ENCODE measurements at regions not wholly inside any gene's neighbourhood (a gene's known extent, or its start where the extent isn't known, plus 50 kb on each side); places are given as distances from the start of the nearest gene placed in this dataset.

DNA sequence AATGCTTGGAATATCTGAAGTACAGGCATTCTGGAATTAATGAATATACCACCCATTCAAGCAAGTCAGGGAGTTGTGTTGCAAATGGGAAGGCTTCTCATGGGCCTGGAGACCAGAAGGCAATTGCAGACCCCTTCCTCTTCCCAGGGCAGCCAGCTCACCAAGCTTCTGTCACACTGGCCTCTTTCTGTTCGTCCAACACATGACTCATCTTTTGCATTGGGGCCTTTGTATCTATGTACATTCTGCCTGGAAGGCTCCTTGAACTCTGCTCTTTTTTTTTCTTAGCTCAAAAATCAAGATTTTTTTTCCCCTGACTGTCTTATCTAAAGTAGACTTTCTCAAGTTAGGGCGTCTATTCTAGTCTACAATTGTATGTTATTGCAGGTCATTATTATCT lies 132.9 kb upstream of the MYLIP start:
- Histone ChIP-seq H3K4me2 (no peak overlapping the region), H4K20me1 (replicated peaks; ENCODE audit: insufficient read depth) (no peaks in the 10 kb centered on the region), H3K4me1 (ENCODE audit: insufficient read depth) (peaks cover 14% of the 10 kb centered on the region; the same call in 1 of the 2 replicates), H2AFZ (peak overlapping the region; percentile 76; the same call in 1 of the 2 replicates), H3K27me3 (ENCODE audit: insufficient read depth) (no peaks in the 10 kb centered on the region), H3K4me3 (no peak overlapping the region), H3F3A (replicated peaks; ENCODE audit: low read depth) (no peaks in the 10 kb centered on the region), H3K27ac (ENCODE audit: low read depth) (no peak overlapping the region), H3K36me3 (ENCODE audit: insufficient read depth) (no peaks in the 10 kb centered on the region), H3K9me2 (ENCODE audit: insufficient read depth) (no peaks in the 10 kb centered on the region), H3K79me2 (replicated peaks; ENCODE audit: insufficient read depth) (no peaks in the 10 kb centered on the region)
- Mint-ChIP-seq H3K36me3 (ENCODE audit: low read depth) (no peaks in the 10 kb centered on the region), H3K27me3 (ENCODE audit: insufficient read depth, low read depth, poor library complexity) (peaks cover 1% of the 10 kb centered on the region), H3K4me3 (no peak overlapping the region), H3K27ac (no peak overlapping the region), H3K4me1 (peaks cover 27% of the 10 kb centered on the region), H3K9me3 (no peaks in the 10 kb centered on the region)
- ATAC-seq (no peak), DNase-seq (ENCODE audit: low spot score) (no peak)
- TF ChIP-seq CREB1 (CRISPR knock-in tag; IDR thresholded peaks at IDR 0.05; ENCODE audit: low read depth), result no peak
- TF ChIP-seq, protein P1, sequence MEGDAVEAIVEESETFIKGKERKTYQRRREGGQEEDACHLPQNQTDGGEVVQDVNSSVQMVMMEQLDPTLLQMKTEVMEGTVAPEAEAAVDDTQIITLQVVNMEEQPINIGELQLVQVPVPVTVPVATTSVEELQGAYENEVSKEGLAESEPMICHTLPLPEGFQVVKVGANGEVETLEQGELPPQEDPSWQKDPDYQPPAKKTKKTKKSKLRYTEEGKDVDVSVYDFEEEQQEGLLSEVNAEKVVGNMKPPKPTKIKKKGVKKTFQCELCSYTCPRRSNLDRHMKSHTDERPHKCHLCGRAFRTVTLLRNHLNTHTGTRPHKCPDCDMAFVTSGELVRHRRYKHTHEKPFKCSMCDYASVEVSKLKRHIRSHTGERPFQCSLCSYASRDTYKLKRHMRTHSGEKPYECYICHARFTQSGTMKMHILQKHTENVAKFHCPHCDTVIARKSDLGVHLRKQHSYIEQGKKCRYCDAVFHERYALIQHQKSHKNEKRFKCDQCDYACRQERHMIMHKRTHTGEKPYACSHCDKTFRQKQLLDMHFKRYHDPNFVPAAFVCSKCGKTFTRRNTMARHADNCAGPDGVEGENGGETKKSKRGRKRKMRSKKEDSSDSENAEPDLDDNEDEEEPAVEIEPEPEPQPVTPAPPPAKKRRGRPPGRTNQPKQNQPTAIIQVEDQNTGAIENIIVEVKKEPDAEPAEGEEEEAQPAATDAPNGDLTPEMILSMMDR (conservative IDR thresholded peaks at IDR 0.05; ENCODE audit: low read depth in 2 of 2), result no peak
- peak; percentile 42 for TF ChIP-seq ZNF331 (CRISPR knock-in tag; IDR thresholded peaks at IDR 0.05; ENCODE audit: low read depth)

DNA sequence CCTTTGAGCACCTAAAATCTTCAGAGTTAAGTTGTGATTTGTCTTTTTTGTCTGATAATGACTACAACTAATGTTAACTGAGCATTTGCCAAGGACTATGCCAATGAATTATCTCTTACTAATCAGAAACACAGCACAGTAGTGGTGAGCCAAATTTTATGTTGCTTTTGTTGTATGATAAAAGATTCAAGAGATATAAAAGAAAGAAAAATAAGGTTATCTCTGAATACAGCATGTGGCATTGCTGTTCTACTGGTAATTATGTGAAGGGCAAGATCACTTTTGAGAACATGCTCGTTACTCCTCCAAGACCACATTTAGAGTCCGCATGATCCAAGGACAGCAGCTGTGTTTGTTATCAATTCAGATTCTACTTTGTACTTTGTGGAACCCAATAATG lies 133.4 kb upstream of the MYLIP start:
- H3K4me1 ChIP-seq (ENCODE audit: insufficient read depth), result peaks cover 14% of the 10 kb centered on the region; the same call in 1 of the 2 replicates
- Mint-ChIP-seq H3K36me3 (ENCODE audit: low read depth) (no peaks in the 10 kb centered on the region), H3K27me3 (ENCODE audit: insufficient read depth, low read depth, poor library complexity) (peaks cover 1% of the 10 kb centered on the region), H3K4me1 (peaks cover 27% of the 10 kb centered on the region), H3K9me3 (no peaks in the 10 kb centered on the region), H3K4me3 (no peak overlapping the region), H3K27ac (no peak overlapping the region)
- no peaks in the 10 kb centered on the region for H3K27me3 ChIP-seq (ENCODE audit: insufficient read depth)
- no peak overlapping the region for H3K27ac ChIP-seq (ENCODE audit: low read depth)
- H3K9me2 ChIP-seq (ENCODE audit: insufficient read depth), result no peaks in the 10 kb centered on the region
- no peak overlapping the region for H3K4me3 ChIP-seq
- no peaks in the 10 kb centered on the region for H3F3A ChIP-seq (replicated peaks; ENCODE audit: low read depth)
- H3K4me2 ChIP-seq, result no peak overlapping the region
- ATAC-seq, result no peak
- no peak for DNase-seq (ENCODE audit: low spot score)
- peak overlapping the region; percentile 76; the same call in 1 of the 2 replicates for H2AFZ ChIP-seq
- H3K79me2 ChIP-seq (replicated peaks; ENCODE audit: insufficient read depth), result no peaks in the 10 kb centered on the region
- no peaks in the 10 kb centered on the region for H4K20me1 ChIP-seq (replicated peaks; ENCODE audit: insufficient read depth)
- H3K36me3 ChIP-seq (ENCODE audit: insufficient read depth), result no peaks in the 10 kb centered on the region
- TF ChIP-seq STAT1 (IDR thresholded peaks at IDR 0.05; ENCODE audit: unreplicated experiment) (no peak), EZH2phosphoT487 (IDR thresholded peaks at IDR 0.05; ENCODE audit: unreplicated experiment) (no peak), CREB1 (CRISPR knock-in tag; IDR thresholded peaks at IDR 0.05; ENCODE audit: low read depth) (no peak), NANOG (IDR thresholded peaks at IDR 0.05; ENCODE audit: borderline replicate concordance) (no peak), EZH2 (IDR thresholded peaks at IDR 0.05; ENCODE audit: low read depth, unreplicated experiment) (no peak), ZNF114 (CRISPR knock-in tag; IDR thresholded peaks at IDR 0.05) (no peak), ZNF331 (CRISPR knock-in tag; IDR thresholded peaks at IDR 0.05; ENCODE audit: low read depth) (no peak), JUNB (IDR thresholded peaks at IDR 0.05; ENCODE audit: unreplicated experiment) (no peak)
- TF ChIP-seq, protein P2, sequence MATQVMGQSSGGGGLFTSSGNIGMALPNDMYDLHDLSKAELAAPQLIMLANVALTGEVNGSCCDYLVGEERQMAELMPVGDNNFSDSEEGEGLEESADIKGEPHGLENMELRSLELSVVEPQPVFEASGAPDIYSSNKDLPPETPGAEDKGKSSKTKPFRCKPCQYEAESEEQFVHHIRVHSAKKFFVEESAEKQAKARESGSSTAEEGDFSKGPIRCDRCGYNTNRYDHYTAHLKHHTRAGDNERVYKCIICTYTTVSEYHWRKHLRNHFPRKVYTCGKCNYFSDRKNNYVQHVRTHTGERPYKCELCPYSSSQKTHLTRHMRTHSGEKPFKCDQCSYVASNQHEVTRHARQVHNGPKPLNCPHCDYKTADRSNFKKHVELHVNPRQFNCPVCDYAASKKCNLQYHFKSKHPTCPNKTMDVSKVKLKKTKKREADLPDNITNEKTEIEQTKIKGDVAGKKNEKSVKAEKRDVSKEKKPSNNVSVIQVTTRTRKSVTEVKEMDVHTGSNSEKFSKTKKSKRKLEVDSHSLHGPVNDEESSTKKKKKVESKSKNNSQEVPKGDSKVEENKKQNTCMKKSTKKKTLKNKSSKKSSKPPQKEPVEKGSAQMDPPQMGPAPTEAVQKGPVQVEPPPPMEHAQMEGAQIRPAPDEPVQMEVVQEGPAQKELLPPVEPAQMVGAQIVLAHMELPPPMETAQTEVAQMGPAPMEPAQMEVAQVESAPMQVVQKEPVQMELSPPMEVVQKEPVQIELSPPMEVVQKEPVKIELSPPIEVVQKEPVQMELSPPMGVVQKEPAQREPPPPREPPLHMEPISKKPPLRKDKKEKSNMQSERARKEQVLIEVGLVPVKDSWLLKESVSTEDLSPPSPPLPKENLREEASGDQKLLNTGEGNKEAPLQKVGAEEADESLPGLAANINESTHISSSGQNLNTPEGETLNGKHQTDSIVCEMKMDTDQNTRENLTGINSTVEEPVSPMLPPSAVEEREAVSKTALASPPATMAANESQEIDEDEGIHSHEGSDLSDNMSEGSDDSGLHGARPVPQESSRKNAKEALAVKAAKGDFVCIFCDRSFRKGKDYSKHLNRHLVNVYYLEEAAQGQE (IDR thresholded peaks at IDR 0.05; ENCODE audit: unreplicated experiment), result no peak
- TF ChIP-seq, protein P3, sequence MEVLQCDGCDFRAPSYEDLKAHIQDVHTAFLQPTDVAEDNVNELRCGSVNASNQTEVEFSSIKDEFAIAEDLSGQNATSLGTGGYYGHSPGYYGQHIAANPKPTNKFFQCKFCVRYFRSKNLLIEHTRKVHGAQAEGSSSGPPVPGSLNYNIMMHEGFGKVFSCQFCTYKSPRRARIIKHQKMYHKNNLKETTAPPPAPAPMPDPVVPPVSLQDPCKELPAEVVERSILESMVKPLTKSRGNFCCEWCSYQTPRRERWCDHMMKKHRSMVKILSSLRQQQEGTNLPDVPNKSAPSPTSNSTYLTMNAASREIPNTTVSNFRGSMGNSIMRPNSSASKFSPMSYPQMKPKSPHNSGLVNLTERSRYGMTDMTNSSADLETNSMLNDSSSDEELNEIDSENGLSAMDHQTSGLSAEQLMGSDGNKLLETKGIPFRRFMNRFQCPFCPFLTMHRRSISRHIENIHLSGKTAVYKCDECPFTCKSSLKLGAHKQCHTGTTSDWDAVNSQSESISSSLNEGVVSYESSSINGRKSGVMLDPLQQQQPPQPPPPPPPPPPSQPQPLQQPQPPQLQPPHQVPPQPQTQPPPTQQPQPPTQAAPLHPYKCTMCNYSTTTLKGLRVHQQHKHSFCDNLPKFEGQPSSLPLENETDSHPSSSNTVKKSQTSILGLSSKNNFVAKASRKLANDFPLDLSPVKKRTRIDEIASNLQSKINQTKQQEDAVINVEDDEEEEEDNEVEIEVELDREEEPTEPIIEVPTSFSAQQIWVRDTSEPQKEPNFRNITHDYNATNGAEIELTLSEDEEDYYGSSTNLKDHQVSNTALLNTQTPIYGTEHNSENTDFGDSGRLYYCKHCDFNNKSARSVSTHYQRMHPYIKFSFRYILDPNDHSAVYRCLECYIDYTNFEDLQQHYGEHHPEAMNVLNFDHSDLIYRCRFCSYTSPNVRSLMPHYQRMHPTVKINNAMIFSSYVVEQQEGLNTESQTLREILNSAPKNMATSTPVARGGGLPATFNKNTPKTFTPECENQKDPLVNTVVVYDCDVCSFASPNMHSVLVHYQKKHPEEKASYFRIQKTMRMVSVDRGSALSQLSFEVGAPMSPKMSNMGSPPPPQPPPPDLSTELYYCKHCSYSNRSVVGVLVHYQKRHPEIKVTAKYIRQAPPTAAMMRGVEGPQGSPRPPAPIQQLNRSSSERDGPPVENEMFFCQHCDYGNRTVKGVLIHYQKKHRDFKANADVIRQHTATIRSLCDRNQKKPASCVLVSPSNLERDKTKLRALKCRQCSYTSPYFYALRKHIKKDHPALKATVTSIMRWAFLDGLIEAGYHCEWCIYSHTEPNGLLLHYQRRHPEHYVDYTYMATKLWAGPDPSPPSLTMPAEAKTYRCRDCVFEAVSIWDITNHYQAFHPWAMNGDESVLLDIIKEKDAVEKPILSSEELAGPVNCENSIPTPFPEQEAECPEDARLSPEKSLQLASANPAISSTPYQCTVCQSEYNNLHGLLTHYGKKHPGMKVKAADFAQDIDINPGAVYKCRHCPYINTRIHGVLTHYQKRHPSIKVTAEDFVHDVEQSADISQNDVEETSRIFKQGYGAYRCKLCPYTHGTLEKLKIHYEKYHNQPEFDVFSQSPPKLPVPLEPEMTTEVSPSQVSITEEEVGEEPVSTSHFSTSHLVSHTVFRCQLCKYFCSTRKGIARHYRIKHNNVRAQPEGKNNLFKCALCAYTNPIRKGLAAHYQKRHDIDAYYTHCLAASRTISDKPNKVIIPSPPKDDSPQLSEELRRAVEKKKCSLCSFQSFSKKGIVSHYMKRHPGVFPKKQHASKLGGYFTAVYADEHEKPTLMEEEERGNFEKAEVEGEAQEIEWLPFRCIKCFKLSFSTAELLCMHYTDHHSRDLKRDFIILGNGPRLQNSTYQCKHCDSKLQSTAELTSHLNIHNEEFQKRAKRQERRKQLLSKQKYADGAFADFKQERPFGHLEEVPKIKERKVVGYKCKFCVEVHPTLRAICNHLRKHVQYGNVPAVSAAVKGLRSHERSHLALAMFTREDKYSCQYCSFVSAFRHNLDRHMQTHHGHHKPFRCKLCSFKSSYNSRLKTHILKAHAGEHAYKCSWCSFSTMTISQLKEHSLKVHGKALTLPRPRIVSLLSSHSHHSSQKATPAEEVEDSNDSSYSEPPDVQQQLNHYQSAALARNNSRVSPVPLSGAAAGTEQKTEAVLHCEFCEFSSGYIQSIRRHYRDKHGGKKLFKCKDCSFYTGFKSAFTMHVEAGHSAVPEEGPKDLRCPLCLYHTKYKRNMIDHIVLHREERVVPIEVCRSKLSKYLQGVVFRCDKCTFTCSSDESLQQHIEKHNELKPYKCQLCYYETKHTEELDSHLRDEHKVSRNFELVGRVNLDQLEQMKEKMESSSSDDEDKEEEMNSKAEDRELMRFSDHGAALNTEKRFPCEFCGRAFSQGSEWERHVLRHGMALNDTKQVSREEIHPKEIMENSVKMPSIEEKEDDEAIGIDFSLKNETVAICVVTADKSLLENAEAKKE (CRISPR knock-in tag; IDR thresholded peaks at IDR 0.05), result no peak
